Stimulated activated CD4-positive, alpha-beta T cell treated with anti-CD3 and anti-CD28 coated beads, Interleukin-1b, Interleukin-23, amount 100 ng/mL, for 48 hours (primary cell): ENCODE measurements at regions not wholly inside any gene's neighbourhood (a gene's known extent, or its start where the extent isn't known, plus 50 kb on each side); places are given as distances from the start of the nearest gene placed in this dataset.
"Not testable (repeated sequence)": the region's sequence is repeated elsewhere in the genome, so short reads cannot be mapped to it uniquely, and the experiment has no call there.

Source experiments
- DNase-seq: peaks from one replicate; pipeline ENCODE4 v3.0.0-alpha.2; 2020

GRCh38 chr14:84922370-84922769 is 607.6 kb upstream of the FLRT2 start:
- DNase-seq, result no peak

GRCh38 chr14:84926656-84927055 is 603.3 kb upstream of the FLRT2 start:
- no peak for DNase-seq

- no peak for DNase-seq
Measured at GRCh38 chr14:84927096-84927827, 602.7 kb upstream of the FLRT2 start.

- no peak for DNase-seq
Measured at GRCh38 chr14:84929086-84929485, 600.9 kb upstream of the FLRT2 start.

- DNase-seq, result no peak
Measured at GRCh38 chr14:84929834-84930233, 600.1 kb upstream of the FLRT2 start.

GRCh38 chr14:84937016-84937415 is 592.9 kb upstream of the FLRT2 start:
- DNase-seq, result no peak

GRCh38 chr14:84937449-84937848 is 592.5 kb upstream of the FLRT2 start:
- no peak for DNase-seq

GRCh38 chr14:84944901-84945300 is 585.0 kb upstream of the FLRT2 start:
- DNase-seq, result not testable (repeated sequence)

GRCh38 chr14:84959851-84960520 is 570.0 kb upstream of the FLRT2 start:
- no peak for DNase-seq

- no peak for DNase-seq
Measured at GRCh38 chr14:84961637-84962036, 568.3 kb upstream of the FLRT2 start.

- DNase-seq, result no peak
Measured at GRCh38 chr14:84963518-84963917, 566.4 kb upstream of the FLRT2 start.

- no peak for DNase-seq
Measured at GRCh38 chr14:84965279-84965678, 564.7 kb upstream of the FLRT2 start.

GRCh38 chr14:84969501-84969900 is 560.4 kb upstream of the FLRT2 start:
- no peak for DNase-seq

GRCh38 chr14:84975241-84975902 is 554.6 kb upstream of the FLRT2 start:
- DNase-seq, result no peak

GRCh38 chr14:84976805-84977204 is 553.1 kb upstream of the FLRT2 start:
- DNase-seq, result no peak

GRCh38 chr14:84987042-84987441 is 542.9 kb upstream of the FLRT2 start:
- no peak for DNase-seq

- DNase-seq, result no peak
Measured at GRCh38 chr14:84988357-84988756, 541.6 kb upstream of the FLRT2 start.

- DNase-seq, result no peak
Measured at GRCh38 chr14:84991021-84991420, 538.9 kb upstream of the FLRT2 start.

- no peak for DNase-seq
Measured at GRCh38 chr14:84998216-84998615, 531.7 kb upstream of the FLRT2 start.

GRCh38 chr14:85002846-85003245 is 527.1 kb upstream of the FLRT2 start:
- no peak for DNase-seq

GRCh38 chr14:85003805-85004204 is 526.1 kb upstream of the FLRT2 start:
- DNase-seq, result no peak

GRCh38 chr14:85009506-85009905 is 520.4 kb upstream of the FLRT2 start:
- DNase-seq, result no peak

- DNase-seq, result no peak
Measured at GRCh38 chr14:85010186-85010585, 519.8 kb upstream of the FLRT2 start.

- DNase-seq, result no peak
Measured at GRCh38 chr14:85016496-85016895, 513.4 kb upstream of the FLRT2 start.
